Smooth muscle cell (in vitro differentiated cells): ENCODE measurements at regions not wholly inside any gene's neighbourhood (a gene's known extent, or its start where the extent isn't known, plus 50 kb on each side); places are given as distances from the start of the nearest gene placed in this dataset.
A peak's percentile ranks its signal among the peaks of the same experiment; 100 is the strongest.

Experiments used
- DNase-seq: peaks from one replicate; lab custom pipeline; 2025; ENCODE audit not compliant: unreplicated experiment; lab: John Stamatoyannopoulos, UW
- H2AFZ ChIP-seq: fragments of 200-600 bp; sonication (generic); 2 replicates; pipeline ENCODE4 v1.6.0; 2016; ENCODE audit warnings: antibody characterized with exemption, low read depth, mild to moderate bottlenecking
- H3F3A ChIP-seq: fragments of 200-600 bp; sonication (generic); 2 replicates; pipeline ENCODE4 v1.6.0; 2017; ENCODE audit warnings: antibody characterized with exemption, low read depth
- H3K27ac ChIP-seq: fragments of 200-600 bp; sonication (generic); 2 replicates; pipeline ENCODE4 v1.5.1; 2016; ENCODE audit warnings: low read depth, mild to moderate bottlenecking
- H3K27me3 ChIP-seq: fragments of 200-600 bp; sonication (generic); 2 replicates; pipeline ENCODE4 v1.6.1; 2016; ENCODE audit warnings: low read depth, mild to moderate bottlenecking
- H3K36me3 ChIP-seq: fragments of 200-600 bp; sonication (generic); 2 replicates; pipeline ENCODE4 v1.5.1; 2016; ENCODE audit warnings: low read depth
- H3K4me1 ChIP-seq: fragments of 200-600 bp; sonication (generic); 2 replicates; pipeline ENCODE4 v1.5.1; 2016; ENCODE audit warnings: low read depth
- H3K4me2 ChIP-seq: fragments of 200-600 bp; sonication (generic); 2 replicates; pipeline ENCODE4 v1.6.0; 2016; ENCODE audit warnings: mild to moderate bottlenecking
- H3K4me3 ChIP-seq: fragments of 200-600 bp; sonication (generic); 2 replicates; pipeline ENCODE4 v1.5.1; 2016; ENCODE audit warnings: mild to moderate bottlenecking
- H3K79me2 ChIP-seq: fragments of 200-600 bp; sonication (generic); 2 replicates; pipeline ENCODE4 v1.6.0; 2016; ENCODE audit warnings: low read depth, mild to moderate bottlenecking
- H3K9ac ChIP-seq: fragments of 200-600 bp; sonication (generic); 2 replicates; pipeline ENCODE4 v1.6.0; 2016; ENCODE audit warnings: low read depth
- H3K9me3 ChIP-seq: fragments of 200-600 bp; sonication (generic); replicated peaks from 2 replicates; pipeline ENCODE4 v1.5.1; 2016; ENCODE audit warnings: low read depth
- H4K20me1 ChIP-seq: fragments of 200-600 bp; sonication (generic); 2 replicates; pipeline ENCODE4 v1.6.0; 2016; ENCODE audit warnings: low read depth
- WGBS: methylation state at CpG from one replicate; pipeline ENCODE4 v1.1.7; 2016; ENCODE audit warnings: low lambda C conversion rate; 5-methylcytosine and 5-hydroxymethylcytosine counted together
- TF ChIP-seq, protein P1 (sequence below): fragments of 200-600 bp; sonication (generic); IDR thresholded peaks from 2 replicates; pipeline ENCODE4 v1.5.1; 2017; ENCODE audit warnings: borderline replicate concordance, mild to moderate bottlenecking, antibody characterized with exemption; ENCODE audit not compliant: insufficient read depth, poor library complexity, severe bottlenecking

DNA sequence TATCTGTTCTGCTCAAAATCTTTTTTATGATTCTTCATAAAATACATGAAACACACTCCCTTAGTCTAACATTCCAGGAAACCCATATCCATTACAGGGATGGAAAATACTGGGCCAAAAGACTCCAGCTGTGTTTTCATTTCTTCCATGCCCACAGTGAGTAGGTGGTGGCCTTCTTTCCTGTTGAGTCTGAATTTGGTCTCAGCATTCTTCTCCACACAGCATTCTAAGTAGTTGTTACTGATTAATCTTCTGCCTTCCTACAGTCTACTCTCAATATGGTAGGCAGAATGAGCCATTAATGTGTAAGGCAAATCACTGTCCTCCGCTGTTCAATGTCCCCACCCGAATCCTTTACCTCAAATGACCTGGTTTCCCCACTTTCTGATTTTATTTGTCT lies 370.6 kb upstream of the RPS6KA3 start:
- Histone ChIP-seq H3K27ac (peak overlapping the region; percentile 24), H3K36me3 (no peaks in the 10 kb centered on the region), H3F3A (no peaks in the 10 kb centered on the region), H3K9ac (no peak overlapping the region), H3K27me3 (no peaks in the 10 kb centered on the region), H4K20me1 (no peaks in the 10 kb centered on the region), H3K4me3 (no peak overlapping the region), H3K79me2 (no peaks in the 10 kb centered on the region), H2AFZ (no peak overlapping the region), H3K9me3 (no peaks in the 10 kb centered on the region), H3K4me2 (no peak overlapping the region), H3K4me1 (no peaks in the 10 kb centered on the region)
- DNase-seq, result no peak
- TF ChIP-seq, protein P1, sequence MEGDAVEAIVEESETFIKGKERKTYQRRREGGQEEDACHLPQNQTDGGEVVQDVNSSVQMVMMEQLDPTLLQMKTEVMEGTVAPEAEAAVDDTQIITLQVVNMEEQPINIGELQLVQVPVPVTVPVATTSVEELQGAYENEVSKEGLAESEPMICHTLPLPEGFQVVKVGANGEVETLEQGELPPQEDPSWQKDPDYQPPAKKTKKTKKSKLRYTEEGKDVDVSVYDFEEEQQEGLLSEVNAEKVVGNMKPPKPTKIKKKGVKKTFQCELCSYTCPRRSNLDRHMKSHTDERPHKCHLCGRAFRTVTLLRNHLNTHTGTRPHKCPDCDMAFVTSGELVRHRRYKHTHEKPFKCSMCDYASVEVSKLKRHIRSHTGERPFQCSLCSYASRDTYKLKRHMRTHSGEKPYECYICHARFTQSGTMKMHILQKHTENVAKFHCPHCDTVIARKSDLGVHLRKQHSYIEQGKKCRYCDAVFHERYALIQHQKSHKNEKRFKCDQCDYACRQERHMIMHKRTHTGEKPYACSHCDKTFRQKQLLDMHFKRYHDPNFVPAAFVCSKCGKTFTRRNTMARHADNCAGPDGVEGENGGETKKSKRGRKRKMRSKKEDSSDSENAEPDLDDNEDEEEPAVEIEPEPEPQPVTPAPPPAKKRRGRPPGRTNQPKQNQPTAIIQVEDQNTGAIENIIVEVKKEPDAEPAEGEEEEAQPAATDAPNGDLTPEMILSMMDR, result no peak
- WGBS, result 51% methylated on average over 2 of the region's 2 CpGs

DNA sequence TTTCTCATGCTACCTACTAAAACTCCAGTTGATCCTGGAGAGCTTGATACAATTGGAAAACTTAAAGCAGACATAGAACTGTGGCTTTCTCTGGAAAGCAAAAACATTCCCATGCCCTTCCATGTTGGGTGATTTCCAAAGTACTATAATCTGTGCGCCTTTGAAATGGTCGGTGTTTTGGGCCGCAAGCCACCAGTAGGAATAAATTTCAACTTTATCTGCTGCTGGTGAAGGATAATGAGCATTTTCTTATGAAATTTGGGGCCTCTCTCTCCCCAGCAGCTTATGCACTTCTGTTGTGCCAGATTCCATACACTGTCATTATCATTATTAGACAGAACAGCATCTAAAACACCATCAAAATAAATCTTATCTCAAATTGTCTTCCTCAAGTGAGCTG lies 366.7 kb upstream of the RPS6KA3 start:
- 73% methylated on average over 3 of the region's 3 CpGs for WGBS
- Histone ChIP-seq H3K27ac (no peak overlapping the region), H3K79me2 (no peaks in the 10 kb centered on the region), H2AFZ (no peak overlapping the region), H3K9ac (no peak overlapping the region), H3K36me3 (no peaks in the 10 kb centered on the region), H3K4me3 (no peak overlapping the region), H3K4me2 (no peak overlapping the region), H3K4me1 (no peaks in the 10 kb centered on the region), H4K20me1 (no peaks in the 10 kb centered on the region), H3F3A (no peaks in the 10 kb centered on the region), H3K27me3 (no peaks in the 10 kb centered on the region), H3K9me3 (no peaks in the 10 kb centered on the region)
- no peak for DNase-seq
- TF ChIP-seq, protein P1, result no peak

DNA sequence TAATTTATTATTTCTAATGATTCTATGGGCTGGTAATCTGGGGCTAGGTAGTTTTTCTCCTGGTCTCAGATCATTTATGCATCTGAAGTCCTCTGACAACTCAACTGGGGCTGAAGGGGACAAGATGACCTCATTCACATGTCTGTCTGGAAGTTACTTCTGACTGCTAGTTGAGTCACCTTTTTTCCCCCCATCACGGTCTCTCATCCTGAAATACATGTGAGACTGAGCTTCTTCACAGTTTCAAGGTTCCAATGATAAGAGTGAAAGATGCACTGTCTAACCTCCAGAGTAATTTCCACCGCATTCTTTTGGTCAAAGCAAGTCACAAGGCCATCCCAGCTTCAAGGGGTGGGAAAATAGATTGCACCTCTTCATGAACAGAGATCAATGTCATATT lies 356.7 kb upstream of the RPS6KA3 start:
- Histone ChIP-seq H3K4me1 (no peaks in the 10 kb centered on the region), H3F3A (no peaks in the 10 kb centered on the region), H3K9ac (peak overlapping the region; percentile 15), H3K36me3 (no peaks in the 10 kb centered on the region), H3K4me3 (no peak overlapping the region), H4K20me1 (no peaks in the 10 kb centered on the region), H3K9me3 (no peaks in the 10 kb centered on the region), H2AFZ (no peak overlapping the region), H3K79me2 (no peaks in the 10 kb centered on the region), H3K4me2 (no peak overlapping the region), H3K27me3 (no peaks in the 10 kb centered on the region), H3K27ac (peak overlapping the region; percentile 87)
- TF ChIP-seq, protein P1, result no peak
- WGBS, result 48% methylated on average over 2 of the region's 2 CpGs
- no peak for DNase-seq

DNA sequence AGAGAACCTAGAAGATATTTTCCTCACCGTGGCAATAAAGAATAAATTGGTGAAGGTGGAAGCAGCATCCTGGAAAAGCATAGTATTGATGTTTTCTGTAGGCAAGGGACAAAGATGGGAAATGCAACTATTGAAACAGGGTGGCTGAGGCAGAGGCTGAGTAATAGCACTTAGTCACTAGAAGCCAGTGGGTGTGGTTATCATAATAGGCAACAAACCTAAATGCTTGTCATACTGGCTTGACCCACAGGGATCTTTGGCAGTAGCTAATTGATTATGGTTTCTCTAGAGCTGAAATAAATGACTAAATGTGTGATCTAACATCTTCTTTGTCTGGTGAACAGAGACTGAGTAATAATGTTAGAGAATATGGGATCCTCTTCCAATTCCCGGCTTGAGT lies 353.6 kb upstream of the RPS6KA3 start:
- DNase-seq, result no peak

More for the DNA sequence above, 353.6 kb upstream of the RPS6KA3 start:
- H3K4me1 ChIP-seq, result no peaks in the 10 kb centered on the region
- H3K27ac ChIP-seq, result peak overlapping the region; percentile 75
- H3K79me2 ChIP-seq, result no peaks in the 10 kb centered on the region
- H3K9ac ChIP-seq, result no peak overlapping the region
- H2AFZ ChIP-seq, result no peak overlapping the region
- TF ChIP-seq, protein P1, result no peak
- no peaks in the 10 kb centered on the region for H3K27me3 ChIP-seq
- H3K4me2 ChIP-seq, result no peak overlapping the region
- H3F3A ChIP-seq, result no peaks in the 10 kb centered on the region
- H3K9me3 ChIP-seq, result no peaks in the 10 kb centered on the region
- no peaks in the 10 kb centered on the region for H4K20me1 ChIP-seq
- H3K4me3 ChIP-seq, result no peak overlapping the region
- no peaks in the 10 kb centered on the region for H3K36me3 ChIP-seq
- WGBS, result 64% methylated on average over 2 of the region's 2 CpGs
